MCF 10A (cell line): ENCODE measurements at regions not wholly inside any gene's neighbourhood (a gene's known extent, or its start where the extent isn't known, plus 50 kb on each side); places are given as distances from the start of the nearest gene placed in this dataset.
"Not testable (repeated sequence)": the region's sequence is repeated elsewhere in the genome, so short reads cannot be mapped to it uniquely, and the experiment has no call there.

ENCODE experiments used
- BruUV-seq: library from RNA; stranded (reverse); fragments of 400-500 nt; replicated peaks from 2 replicates; lab custom pipeline; 2021; lab: Mats Ljungman, UMichigan
- CTCF ChIA-PET: fragments of 300-600 bp; sonication (Branson Sonifier 250); formaldehyde crosslinking; extraction: SDS; loops from one replicate; lab custom pipeline; 2021; ENCODE audit warnings: antibody characterized with exemption, inconsistent platforms; lab: Yijun Ruan, JAX
- POLR2A ChIA-PET: fragments of 300-600, 350-650 bp; sonication (Branson Sonifier 250); formaldehyde crosslinking; extraction: SDS; loops from one replicate; lab custom pipeline; 2020; ENCODE audit warnings: antibody characterized with exemption, inconsistent platforms; lab: Yijun Ruan, JAX
- DNase-seq: peaks from one replicate; pipeline ENCODE4 v3.0.0-alpha.2; 2018; ENCODE audit not compliant: unreplicated experiment
- H3K27ac Mint-ChIP-seq: one replicate; pipeline ENCODE4 v1.8.0; 2022; ENCODE audit warnings: mild to moderate bottlenecking, low read depth, mixed read lengths; ENCODE audit not compliant: unreplicated experiment
- H3K27me3 Mint-ChIP-seq: one replicate; pipeline ENCODE4 v1.8.0; 2022; ENCODE audit warnings: mixed read lengths; ENCODE audit not compliant: insufficient read depth, unreplicated experiment
- H3K36me3 Mint-ChIP-seq: one replicate; pipeline ENCODE4 v1.8.0; 2022; ENCODE audit warnings: mild to moderate bottlenecking, moderate library complexity, mixed read lengths; ENCODE audit not compliant: insufficient read depth, unreplicated experiment
- H3K4me1 Mint-ChIP-seq: one replicate; pipeline ENCODE4 v1.8.0; 2022; ENCODE audit warnings: mixed read lengths; ENCODE audit not compliant: insufficient read depth, unreplicated experiment
- H3K4me3 Mint-ChIP-seq: one replicate; pipeline ENCODE4 v1.8.0; 2022; ENCODE audit warnings: mild to moderate bottlenecking, moderate library complexity, mixed read lengths; ENCODE audit not compliant: unreplicated experiment
- H3K9me3 Mint-ChIP-seq: one replicate; pipeline ENCODE4 v1.8.0; 2022; ENCODE audit warnings: mixed read lengths; ENCODE audit not compliant: unreplicated experiment
- intact Hi-C: fragments of 100-400 bp; cut with micrococcal nuclease; formaldehyde crosslinking; loops from 2 replicates; pipeline ENCODE4 v1.14.1; 2022
- TF ChIP-seq, protein P1 (sequence below): fragments of 200-600 bp; IDR thresholded peaks from one replicate; pipeline ENCODE4 v1.8.0; 2022; ENCODE audit warnings: antibody characterized with exemption, mild to moderate bottlenecking; ENCODE audit not compliant: unreplicated experiment

DNA sequence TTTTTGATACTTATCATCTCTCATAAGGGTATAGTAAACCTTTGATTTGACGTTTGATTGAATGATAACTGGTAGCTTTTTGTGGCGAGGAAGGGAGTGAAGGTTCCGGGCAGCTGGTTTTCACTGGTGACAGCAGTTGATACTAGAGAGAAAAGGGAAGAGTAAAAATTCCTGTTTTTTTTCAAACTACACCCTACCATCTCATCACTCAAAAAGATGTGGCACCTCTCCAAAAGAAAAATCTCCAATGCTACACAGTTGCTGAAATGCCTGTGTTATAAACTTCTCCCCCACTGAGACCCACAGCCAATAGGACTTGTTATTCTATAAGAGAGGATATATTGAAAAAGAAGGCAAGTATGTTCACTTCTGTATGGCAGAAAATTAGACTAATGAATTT is 154.0 kb downstream of the MAIP1 start:
- H3K27ac Mint-ChIP-seq, result no peak overlapping the region
- no peak for DNase-seq
- no TSS peak for BruUV-seq
- CTCF ChIA-PET, result no interaction called here
- POLR2A ChIA-PET, result no interaction called here
- no peaks in the 10 kb centered on the region for H3K9me3 Mint-ChIP-seq
- intact Hi-C loops, result no loop called here
- no peaks in the 10 kb centered on the region for H3K36me3 Mint-ChIP-seq
- no peak overlapping the region for H3K4me3 Mint-ChIP-seq
- H3K27me3 Mint-ChIP-seq, result no peaks in the 10 kb centered on the region
- no peaks in the 10 kb centered on the region for H3K4me1 Mint-ChIP-seq
- TF ChIP-seq, protein P1, sequence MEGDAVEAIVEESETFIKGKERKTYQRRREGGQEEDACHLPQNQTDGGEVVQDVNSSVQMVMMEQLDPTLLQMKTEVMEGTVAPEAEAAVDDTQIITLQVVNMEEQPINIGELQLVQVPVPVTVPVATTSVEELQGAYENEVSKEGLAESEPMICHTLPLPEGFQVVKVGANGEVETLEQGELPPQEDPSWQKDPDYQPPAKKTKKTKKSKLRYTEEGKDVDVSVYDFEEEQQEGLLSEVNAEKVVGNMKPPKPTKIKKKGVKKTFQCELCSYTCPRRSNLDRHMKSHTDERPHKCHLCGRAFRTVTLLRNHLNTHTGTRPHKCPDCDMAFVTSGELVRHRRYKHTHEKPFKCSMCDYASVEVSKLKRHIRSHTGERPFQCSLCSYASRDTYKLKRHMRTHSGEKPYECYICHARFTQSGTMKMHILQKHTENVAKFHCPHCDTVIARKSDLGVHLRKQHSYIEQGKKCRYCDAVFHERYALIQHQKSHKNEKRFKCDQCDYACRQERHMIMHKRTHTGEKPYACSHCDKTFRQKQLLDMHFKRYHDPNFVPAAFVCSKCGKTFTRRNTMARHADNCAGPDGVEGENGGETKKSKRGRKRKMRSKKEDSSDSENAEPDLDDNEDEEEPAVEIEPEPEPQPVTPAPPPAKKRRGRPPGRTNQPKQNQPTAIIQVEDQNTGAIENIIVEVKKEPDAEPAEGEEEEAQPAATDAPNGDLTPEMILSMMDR, result no peak

DNA sequence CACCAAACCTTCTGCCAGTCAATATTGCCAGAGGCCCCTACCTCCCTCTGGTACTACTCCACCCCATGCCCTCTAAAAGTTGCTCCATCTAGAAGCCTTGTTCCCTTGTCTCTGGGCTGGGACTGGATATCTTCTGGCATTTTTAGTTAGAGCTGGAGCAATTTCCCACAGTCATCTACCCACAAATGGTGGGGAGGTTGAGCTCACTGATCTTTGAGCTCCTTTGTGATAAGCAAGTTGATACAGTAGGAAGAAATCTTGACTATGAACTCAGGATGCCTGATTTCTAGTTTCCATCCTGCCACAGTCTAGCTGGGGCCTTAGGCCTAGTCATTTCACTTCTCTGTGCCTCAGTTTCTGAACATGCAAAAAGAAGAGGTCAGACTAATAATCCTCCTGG is 155.0 kb downstream of the MAIP1 start:
- Mint-ChIP-seq H3K9me3 (no peaks in the 10 kb centered on the region), H3K4me3 (no peak overlapping the region), H3K36me3 (no peaks in the 10 kb centered on the region), H3K27ac (no peak overlapping the region), H3K27me3 (no peaks in the 10 kb centered on the region), H3K4me1 (no peaks in the 10 kb centered on the region)
- TF ChIP-seq, protein P1, result no peak
- intact Hi-C loops, result no loop called here
- DNase-seq, result no peak
- ChIA-PET CTCF (interaction anchor here (0.8 kb wide), 1 partner anchor 29 kb away, joined by 3 read pairs; no protein-coding TSS in a partner anchor), POLR2A (interaction anchor here (0.6 kb wide), 1 partner anchor 18 kb away, joined by 3 read pairs; no protein-coding TSS in a partner anchor)
- BruUV-seq, result no TSS peak

DNA sequence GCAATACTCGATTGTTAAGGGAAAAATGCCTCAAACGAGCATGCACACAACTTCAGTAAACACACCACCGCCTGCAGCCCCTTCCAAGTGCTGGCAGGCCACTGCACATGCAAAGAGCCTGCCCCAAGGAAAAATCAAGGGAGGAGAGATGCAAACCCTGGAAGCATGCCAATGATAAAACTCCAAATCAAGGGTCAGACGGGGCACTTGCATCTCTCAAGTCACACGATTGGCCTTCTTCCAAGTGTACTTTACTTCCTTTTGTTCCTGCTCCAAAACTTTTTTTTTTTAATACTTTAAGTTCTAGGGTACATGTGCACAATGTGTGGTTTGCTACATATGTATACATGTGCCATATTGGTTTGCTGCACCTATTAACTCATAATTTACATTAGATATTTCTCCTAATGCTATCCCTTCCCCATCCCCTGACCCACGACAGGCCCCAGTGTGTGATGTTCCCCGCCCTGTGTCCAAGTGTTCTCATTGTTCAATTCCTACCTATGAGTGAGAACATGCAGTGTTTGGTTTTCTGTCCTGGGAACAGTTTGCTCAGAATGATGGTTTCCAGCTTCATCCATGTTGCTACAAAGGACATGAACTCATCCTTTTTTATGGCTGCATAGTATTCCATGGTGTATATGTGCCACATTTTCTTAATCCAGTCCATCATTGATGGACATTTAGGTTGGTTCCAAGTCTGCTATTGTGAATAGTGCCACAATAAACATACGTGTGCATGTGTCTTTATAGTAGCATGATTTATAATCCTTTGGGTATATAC is 157.8 kb downstream of the MAIP1 start:
- H3K27ac Mint-ChIP-seq, H3K9me3 Mint-ChIP-seq, H3K4me1 Mint-ChIP-seq, POLR2A ChIA-PET, H3K36me3 Mint-ChIP-seq, H3K4me3 Mint-ChIP-seq, DNase-seq, intact Hi-C loops, H3K27me3 Mint-ChIP-seq, BruUV-seq, CTCF ChIA-PET: not testable (repeated sequence)

DNA sequence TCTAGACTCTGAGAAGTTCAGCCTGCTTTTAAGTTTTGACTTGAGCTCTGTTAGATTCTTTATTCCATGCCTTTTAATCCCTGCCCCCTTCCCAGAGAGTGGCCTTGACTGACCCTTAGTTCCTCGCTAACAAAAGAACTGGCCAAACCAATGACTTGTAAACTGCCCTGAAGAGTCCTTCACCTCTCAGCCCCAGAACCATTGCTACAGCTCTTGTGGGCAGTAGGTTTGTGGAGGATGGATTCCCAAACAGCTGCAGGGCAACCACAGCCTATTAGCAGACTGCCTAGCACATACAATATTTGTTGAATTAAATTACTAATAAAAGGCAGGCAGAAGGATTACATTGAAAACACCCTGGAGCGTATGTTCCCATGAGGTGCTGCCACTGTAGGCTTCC is 163.9 kb downstream of the MAIP1 start:
- ChIA-PET CTCF (interaction anchor here (0.8 to 1.0 kb wide), 2 partner anchors 14 to 35 kb away, joined by 3 read pairs; no protein-coding TSS in a partner anchor), POLR2A (interaction anchor here (0.6 to 1.1 kb wide), 2 partner anchors 11 to 13 kb away, joined by 3 to 4 read pairs; no protein-coding TSS in a partner anchor)
- no TSS peak for BruUV-seq
- no peak for DNase-seq
- H3K27ac Mint-ChIP-seq, result no peak overlapping the region
- H3K4me1 Mint-ChIP-seq, result no peaks in the 10 kb centered on the region
- intact Hi-C loops, result no loop called here
- TF ChIP-seq, protein P1, result no peak
- no peaks in the 10 kb centered on the region for H3K9me3 Mint-ChIP-seq
- no peak overlapping the region for H3K4me3 Mint-ChIP-seq
- H3K27me3 Mint-ChIP-seq, result no peaks in the 10 kb centered on the region
- H3K36me3 Mint-ChIP-seq, result no peaks in the 10 kb centered on the region
